GM18511 (cell line): ENCODE measurements at regions not wholly inside any gene's neighbourhood (a gene's known extent, or its start where the extent isn't known, plus 50 kb on each side); places are given as distances from the start of the nearest gene placed in this dataset.
"Not testable (repeated sequence)": the region's sequence is repeated elsewhere in the genome, so short reads cannot be mapped to it uniquely, and the experiment has no call there.

Experiments
- ATAC-seq: cut with Tn5 transposase; IDR thresholded peaks from one replicate; pipeline ENCODE4 v1.9.1; 2021; ENCODE audit warnings: mild to moderate bottlenecking, moderate library complexity; ENCODE audit not compliant: unreplicated experiment

DNA sequence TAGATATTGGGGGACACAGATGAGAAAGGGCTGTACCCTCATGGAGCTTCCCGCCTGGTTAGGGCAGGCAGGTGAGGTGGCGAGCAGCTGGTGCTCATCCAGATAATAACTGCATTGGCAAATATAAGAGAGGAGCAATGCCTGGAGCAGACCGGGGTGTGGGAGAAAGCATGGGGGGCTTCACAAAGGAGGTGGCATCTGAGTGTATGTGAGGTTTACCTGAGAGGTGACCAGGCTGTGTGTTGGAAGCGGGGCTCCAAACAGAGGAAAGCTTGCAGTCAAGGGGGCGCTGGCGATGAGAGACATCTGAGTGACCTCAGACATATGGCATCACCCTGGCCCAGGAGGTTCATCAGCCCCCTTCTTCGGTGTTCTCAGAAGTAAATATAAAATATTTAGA, 72.1 kb upstream of the PMEPA1 start:
- ATAC-seq, result no peak

DNA sequence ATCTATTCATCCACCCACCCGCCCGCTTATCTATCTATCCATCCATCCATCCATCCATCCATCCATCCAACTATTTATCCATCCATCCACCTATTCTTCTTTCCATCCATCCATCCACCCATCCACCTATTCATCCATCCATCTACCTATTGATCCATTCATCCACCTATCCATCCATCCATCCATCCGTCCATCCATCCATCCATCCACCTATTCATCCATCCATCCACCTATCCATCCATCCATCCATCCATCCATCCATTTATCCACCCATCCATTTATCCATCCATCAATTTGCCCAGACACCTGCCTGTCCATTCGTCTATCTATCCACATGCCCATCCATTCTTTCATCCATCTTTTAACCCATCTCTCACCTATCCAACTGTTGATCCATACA, 71.1 kb upstream of the PMEPA1 start:
- no peak for ATAC-seq

DNA sequence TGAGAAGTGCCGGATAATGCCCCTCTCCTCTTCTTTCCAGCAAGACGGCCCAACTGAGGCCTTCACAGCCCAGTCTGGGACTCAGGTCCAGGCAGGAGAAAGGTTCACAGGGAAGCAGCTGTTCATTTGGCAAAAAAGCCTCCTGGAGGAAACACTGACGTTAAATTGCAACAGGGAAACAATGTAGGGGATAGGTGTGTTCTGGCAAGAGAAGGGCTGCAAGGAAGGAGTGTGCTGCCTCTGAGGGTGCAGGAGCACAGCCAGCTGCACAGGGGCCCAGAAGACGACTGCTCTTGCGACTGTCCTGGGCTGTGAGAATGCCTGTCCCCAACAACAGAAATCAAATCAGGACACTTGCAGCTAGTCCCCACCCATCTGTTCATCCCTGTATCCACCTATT, 70.6 kb upstream of the PMEPA1 start:
- ATAC-seq, result no peak

DNA sequence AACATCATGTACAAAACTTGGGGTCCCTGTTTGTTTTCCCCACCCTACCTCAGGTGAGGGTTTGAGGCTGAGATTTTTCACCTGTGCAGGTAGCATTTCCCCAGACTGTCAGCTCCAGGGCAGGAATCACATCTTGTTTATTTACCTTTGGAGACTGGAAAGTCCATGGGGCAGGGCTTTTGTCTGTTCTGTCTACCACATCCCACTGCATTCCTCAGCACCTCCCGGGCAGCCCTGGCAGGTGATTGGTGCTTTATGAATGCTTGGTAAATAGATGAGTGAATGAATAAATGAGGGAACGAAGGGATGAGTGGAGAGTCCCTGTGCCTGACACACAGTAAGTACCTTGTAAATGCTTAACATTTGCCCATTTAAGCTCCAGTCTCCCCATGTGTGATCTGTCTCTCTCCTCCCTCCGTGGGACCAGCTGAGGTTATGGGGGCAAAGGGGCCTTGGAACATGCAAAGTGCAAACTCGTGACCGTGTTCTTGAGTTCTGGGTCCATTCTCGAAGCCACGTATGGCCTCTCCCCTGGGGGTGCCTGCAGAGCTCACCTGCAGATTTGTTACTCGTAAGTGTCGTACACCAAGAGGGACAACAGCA, 69.7 kb upstream of the PMEPA1 start:
- no peak for ATAC-seq

DNA sequence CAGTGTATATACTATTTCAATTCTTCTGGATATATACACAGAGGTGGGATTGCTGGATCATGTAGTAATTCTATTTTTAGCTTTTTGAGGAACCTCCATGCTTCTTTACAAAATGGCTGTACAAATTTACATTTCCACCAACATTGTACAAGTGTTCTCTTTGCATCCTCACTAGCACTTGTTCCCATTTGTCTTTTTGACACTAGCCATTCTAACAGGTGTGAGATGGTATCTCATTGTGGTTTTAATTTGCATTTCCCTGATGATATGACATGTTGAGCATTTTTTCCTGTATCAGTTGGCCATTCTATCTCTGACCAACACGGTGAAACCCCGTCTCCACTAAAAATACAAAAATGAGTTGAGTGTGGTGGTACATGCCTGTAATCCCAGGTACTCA, 68.1 kb upstream of the PMEPA1 start:
- ATAC-seq, result no peak

DNA sequence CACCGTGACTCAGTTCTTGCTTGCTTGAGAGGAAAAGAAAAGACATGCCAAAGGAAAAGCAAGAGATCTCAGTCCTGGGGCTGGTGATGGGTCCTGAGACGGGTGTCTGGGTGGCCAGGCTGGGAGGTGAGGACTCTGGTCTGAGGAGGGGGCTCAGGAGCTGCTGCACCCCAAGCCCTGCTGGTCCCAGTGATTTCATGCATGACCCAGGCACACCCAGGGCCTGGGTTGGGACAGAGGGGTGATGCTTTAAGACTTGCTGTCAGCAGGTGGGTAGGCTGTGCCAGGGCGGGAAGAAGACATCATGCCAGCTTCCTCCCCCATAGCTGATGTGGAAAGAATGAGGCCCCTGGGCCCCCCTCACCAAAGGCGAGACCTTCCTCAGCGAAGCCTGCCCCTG, 65.1 kb upstream of the PMEPA1 start:
- ATAC-seq, result no peak

DNA sequence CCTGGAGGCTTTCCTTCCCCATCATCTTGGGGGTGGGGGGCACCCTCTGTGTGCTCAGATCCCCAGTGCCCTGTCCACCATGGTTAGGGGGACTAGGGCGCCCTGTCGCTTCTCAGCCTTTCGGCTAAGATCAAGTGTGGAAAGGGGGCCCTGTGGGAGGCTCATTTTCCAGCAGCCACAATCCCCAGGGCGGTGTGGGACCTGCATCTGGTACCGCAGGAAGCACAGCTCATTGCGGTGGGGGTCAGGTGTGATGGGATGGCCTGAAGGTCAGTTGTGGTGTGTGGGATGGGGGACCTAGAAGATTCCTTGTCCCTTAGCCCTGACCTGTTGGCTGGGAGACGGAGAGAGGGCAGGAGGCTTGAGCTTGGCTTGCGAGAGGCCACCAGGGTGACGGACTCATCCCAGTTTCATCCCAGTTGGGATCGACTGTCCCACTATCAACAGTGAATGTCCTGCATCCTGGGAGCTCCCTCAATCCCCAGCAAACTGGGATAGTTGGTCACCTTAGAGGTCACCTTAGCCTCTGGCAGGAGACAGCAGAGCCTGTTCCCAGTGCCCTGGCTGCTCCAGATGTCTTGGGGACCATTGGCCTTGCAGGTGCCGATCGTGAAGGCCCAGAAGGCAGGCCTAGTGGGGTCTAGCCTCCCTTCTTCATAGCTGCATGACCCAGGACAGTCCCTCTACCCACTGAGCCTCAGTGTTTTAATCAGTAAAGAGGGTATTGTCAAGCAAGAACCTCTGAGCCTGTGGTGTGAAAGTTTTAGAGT, 64.5 kb upstream of the PMEPA1 start:
- no peak for ATAC-seq

DNA sequence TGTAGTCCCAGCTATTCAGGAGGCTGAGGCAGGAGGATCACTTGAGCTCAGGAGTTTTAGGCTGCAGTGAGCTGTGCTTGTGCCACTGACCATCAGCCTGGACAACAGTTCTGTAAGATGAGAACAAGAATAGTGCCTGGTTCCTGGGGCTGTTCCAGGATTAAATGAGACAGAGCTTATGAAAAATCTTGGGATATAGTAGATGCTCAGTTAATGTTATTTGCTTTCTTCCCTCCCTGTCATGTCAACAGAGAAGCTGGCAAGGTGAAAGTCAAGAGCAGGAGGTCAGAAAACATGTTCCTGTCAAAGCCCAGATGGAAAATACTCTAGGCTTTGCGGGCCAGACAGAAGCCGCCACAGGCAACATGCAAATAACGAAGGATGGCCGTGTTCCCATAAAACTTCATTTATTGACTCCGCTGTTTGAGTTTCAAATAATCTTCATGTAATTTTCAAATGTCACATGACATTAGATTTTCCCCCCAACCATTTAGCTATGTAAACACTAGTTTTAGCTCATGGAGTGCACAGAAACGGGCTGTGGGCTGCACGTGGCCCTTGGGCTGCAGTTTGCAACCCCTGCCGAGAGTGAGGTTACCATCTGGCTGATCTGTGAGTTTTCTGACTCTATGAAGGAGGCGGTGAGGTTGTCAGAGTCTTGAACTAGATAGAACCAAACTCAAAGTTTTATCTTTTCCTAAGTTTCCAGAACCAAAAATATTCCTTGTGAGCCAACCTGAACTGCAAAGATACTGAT, 63.4 kb upstream of the PMEPA1 start:
- ATAC-seq, result no peak

DNA sequence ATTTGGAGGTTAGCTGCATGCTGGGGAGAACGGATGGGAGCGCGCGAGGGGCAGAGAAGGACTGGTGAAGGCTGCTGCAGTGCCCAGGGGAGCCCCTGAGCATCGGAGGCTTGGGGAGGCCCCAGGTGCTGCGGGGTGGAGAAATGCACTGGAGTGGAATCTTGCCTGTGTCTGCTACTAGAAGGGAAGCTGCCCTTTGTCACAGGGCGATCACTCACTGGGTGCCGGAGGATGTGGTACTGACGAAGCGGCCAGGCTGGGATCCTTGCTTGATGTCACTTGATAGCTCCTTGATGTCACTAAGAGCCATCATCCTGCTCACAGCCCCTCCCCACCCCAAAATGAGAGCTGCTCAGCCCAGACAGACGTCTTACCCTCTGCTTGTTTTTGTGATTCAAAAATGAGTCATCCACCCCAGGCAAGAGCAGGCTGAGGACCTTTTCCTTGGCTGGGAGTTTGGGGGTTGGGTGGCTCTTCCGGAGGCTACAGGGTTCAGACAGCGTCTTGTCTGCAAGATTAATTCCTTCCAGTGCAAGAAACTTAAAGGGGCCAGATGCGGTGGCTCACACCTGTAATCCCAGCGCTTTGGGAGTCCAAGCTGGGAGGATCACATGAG, 62.6 kb upstream of the PMEPA1 start:
- no peak for ATAC-seq

DNA sequence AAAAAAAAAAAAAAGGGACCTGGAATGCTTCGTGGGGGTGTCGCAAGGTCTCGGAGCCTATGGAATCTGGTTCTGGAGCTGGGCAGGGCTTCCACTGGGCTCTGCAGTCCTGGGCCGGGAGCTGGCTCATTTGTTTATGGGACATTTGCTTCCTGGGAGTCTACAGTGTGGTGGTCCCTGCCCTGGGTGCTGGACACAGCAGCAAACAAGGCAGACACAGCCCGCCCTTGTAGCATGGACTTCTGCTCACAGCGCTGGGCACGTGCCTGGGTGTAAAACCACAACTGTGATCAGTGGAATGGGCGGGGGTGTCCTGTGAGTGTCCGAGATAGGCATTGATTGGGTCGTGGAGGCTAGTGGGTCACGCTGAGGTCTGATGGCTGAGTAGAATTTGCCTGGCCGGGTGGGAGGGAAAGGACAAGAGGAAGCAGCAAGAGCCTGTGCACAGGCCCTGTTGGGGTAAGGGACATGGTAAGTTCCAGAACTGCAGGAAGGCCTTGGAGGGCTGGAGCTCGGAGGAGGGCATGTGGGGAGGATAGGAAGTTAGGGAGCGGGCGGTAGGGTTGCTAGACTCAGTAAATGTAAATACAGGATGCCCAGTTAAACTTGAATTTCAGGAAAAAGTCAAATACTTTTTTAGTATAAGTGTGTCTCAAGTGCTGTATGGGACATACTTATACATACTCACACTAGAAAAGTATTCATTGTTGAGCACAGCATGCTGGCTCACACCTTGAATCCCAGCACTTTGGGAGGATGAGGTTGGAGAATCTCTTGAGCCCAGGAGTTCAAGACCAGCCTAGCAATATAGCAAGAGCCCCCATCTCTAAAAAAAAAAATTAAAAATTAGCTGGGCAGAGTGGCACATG, 61.3 kb upstream of the PMEPA1 start:
- no peak for ATAC-seq

DNA sequence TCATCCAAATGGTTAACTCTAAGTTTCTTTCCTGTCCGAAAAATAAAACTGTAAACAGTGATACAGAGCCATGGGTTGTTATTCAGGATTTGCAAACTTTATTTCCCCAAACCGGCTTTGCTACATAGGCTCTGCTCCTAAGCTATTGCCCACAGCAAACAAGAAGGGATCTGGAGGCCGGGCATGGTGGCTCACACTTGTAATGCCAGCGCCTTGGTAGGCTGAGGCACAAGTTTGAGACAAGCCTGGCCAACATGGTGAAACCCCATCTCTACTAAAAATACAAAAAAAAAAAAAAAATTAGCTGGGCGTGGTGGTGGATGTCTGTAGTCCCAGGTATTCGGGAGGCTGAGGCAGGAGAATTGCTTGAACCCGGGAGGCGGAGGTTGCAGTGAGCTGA, 60.6 kb upstream of the PMEPA1 start:
- not testable (repeated sequence) for ATAC-seq

DNA sequence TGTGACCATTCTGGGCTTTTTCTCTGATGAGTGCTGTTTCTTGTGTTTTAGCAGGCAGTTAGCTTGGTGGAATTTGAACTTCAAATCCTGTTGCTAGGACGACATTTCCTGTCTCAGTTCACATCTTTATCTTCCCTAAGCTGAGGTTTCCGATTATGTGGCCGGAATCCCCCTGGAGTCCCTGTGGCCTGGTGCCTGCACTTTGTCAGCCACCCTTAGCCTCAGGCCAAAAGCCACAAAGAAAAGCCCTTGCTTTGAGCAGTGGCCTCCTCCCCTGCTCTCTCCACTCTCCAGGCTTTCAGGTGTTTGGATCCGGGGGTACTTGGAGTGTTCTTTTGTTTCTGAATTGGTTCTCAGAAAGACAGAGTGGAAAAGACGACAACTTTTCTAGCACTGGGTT, 59.9 kb upstream of the PMEPA1 start:
- no peak for ATAC-seq

DNA sequence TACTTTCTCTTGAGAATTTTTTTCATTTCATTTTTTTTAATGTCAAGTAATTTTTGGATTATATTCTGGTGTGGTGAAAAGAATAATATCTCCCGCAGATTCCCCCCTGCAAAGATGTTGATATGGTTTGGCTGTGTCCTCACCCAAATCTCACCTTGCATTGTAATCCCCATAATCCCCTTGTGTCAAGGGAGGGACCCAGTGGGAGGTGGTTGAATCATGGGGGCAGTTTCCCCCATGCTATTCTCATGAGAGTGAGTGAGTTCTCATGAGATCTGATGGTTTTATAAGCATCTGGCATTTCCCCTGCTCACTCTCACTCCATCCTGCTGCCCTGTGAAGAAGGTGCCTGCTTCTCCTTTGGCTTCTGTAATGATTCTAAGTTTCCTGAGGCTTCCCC, 58.7 kb upstream of the PMEPA1 start:
- no peak for ATAC-seq

DNA sequence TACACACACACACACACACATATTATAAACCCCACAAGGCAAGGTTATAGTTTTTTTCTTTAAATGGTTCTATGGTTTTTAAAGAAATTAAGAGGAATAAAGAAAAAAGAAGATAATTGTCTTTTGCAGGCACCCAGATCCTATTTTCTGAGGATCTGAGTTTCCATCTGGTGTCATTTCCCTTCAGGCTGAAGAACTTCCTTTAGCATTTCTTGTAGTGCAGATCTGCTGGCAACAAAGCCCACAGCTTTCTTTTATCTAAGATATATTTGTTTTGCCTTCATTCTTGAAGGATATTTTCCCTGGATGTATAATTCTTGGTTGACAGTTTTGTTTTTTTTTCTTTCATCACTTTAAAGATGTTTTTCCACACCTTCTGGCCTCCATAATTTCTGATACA, 57.6 kb upstream of the PMEPA1 start:
- ATAC-seq, result no peak

DNA sequence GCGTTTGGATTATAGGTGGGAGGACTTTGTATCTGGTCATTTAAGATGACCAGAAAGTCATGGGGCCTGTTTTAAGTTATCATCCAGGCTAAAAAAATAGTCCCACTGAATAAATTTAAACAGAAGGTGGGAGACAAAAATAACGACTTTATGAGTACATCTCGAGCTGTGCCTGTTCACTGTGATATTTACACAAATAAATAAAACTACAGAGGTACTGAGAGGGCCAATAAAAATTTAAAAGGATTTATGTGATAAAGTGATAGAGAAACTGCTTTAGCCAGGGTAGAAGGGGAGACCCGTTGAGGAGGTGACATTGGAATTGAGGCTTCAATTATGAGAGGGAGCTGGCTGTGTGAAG, 53.4 kb upstream of the PMEPA1 start:
- no peak for ATAC-seq

DNA sequence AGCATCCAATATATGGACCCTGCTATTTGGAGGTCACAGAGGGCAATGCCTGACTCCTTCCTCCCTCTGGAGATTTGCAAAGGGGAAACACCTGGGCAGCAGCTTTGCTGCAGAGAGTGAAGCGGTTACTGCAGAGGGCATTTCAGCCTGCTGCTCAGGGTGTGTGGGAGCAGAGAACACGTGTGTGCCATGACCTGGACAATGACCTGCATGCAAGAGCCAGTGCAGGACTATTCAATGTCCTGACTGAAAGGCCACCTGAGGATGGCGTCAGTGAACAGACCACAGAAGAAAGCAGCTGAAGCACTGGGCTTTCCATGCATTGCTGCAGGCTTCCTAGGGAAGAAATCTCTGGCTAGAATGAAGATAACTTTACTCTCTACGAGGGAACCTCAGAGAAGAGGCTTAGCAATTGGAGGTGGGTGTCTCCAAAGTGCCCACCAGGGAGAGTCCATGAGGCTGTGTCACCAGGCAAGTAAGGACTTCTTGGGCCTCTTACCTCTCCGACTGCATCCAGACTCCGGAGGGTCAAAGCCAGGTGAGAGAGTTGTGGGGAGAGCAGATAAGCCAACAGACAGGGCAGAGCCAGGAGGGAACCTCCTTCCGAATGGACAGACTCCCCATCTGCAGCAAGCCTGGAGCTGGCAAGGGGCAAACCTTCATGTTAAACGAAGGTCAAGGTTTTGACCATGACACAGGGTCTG, 52.9 kb upstream of the PMEPA1 start:
- ATAC-seq, result no peak

DNA sequence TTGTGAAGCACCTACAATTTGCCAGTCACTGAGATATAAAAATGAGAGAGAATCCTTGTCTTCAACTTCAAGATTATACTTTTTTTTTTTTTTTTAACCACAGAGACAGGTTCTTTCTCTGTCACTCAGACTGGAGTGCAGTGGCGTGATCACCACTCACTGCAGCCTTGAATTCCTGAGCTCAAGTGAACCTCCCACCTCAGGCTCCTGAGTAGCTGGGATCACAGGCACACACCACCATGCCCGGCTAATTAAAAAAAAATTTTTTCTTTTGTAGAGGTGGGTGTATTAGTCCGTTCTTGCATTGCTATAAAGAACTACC, 51.6 kb upstream of the PMEPA1 start:
- ATAC-seq, result no peak

DNA sequence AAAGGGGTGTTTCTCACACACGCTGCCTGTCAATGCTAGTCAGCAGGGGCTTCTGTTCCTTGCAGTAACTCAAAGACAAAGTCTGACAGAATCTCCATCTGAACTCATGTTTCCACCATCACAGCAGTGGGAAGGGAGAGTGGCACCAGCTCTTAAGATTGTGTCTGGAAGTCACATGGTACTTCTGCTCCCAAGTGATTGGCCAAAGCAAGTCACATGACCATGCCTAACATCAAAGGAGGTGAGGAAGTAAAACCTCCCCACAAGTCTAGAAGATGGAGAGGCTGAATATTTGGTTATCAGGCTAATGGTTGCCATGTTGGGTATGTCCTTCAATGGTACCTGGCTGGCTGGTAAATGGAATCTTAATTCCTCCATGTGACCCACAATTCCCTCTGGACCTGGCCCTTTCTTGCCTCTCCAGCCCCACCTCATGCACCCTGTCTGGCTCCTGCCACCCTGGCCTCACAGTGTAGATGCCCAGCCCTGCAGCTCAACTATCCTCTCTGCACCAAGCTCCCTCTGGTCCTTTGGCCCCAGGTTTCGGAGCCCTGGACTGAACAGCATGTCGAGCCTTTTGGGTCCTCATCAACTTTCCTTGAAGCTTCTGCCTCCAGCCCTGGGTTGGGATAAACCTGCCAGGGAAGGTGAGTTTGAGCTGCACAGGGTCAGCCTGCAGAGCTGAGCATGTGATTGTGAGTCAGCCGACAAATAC, 51.0 kb upstream of the PMEPA1 start:
- ATAC-seq, result no peak

DNA sequence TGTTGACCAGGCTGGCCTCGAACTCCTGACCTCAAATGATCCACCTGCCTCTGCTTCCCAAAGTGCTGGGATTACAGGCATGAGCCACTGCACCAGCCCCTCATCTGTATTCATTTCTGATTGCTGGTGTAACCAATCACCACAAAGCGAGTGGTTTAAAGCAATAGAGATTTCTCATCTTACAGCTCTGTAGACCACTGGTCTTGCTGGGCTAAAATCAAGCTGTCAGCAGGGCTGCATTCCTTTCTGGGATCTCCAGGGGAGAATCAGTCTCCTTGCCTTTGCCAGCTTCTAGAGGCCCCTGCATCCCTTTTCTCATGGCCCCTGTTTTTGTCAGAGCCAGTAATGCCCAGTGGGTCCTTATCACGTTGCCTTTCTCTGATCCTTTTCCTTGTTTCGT, 49.9 kb upstream of the PMEPA1 start:
- ATAC-seq, result no peak
